B cell (primary cell): ENCODE measurements at regions not wholly inside any gene's neighbourhood (a gene's known extent, or its start where the extent isn't known, plus 50 kb on each side); places are given as distances from the start of the nearest gene placed in this dataset.

Experiments
- ATAC-seq: fragments of 200-7000 bp; cut with Tn5 transposase; one replicate; pipeline ENCODE4 v1.10.0; 2021; ENCODE audit warnings: low read depth, mild to moderate bottlenecking, moderate number of reproducible peaks, moderate library complexity
- CTCF ChIA-PET: fragments of 350-600 bp; sonication (Branson Sonifier 250); formaldehyde crosslinking; loops from one replicate; lab custom pipeline; 2021; ENCODE audit warnings: antibody characterized with exemption, inconsistent platforms; lab: Charles Lee
- POLR2A ChIA-PET: fragments of 350-600 bp; sonication (Branson Sonifier 250); formaldehyde crosslinking; loops from one replicate; lab custom pipeline; 2021; ENCODE audit warnings: antibody characterized with exemption; lab: Charles Lee
- DNase-seq: peaks from one replicate; pipeline ENCODE4 v3.0.0; 2013
- H2AFZ ChIP-seq: 2 replicates; pipeline ENCODE4 v1.6.1; 2012; ENCODE audit warnings: mild to moderate bottlenecking, low read depth, low read length; ENCODE audit not compliant: insufficient read depth, poor library complexity, severe bottlenecking
- H3K27ac ChIP-seq, 2 donors: 1 replicate in 1 of 2; 2 replicates in 1 of 2; pipeline ENCODE4 v1.5.1; 2012 to 2013; ENCODE audit warnings: low read length in 2 of 2, mild to moderate bottlenecking in 2 of 2, moderate library complexity in 1 of 2
- H3K27me3 ChIP-seq, 4 experiments: fragments of 200-600 bp in 1 of 4; sonication (generic) in 1 of 4; replicated peaks in 1 of 4; 1 replicate in 2 of 4; 2 replicates in 2 of 4; pipeline versions ENCODE4 v1.6.1 to v1.7.0; 2013 to 2016; ENCODE audit warnings: low read length in 3 of 4, mild to moderate bottlenecking in 2 of 4, mixed read lengths in 1 of 4, moderate library complexity in 1 of 4; ENCODE audit not compliant: insufficient read depth in 4 of 4, control insufficient read depth in 3 of 4; ENCODE audit errors: control extremely low read depth in 1 of 4
- H3K36me3 ChIP-seq, 2 experiments: replicated peaks in 1 of 2; 1 replicate in 1 of 2; 2 replicates in 1 of 2; pipeline versions ENCODE4 v1.6.1 to v1.7.1; 2013; ENCODE audit warnings: low read length in 1 of 2; ENCODE audit not compliant: insufficient read depth in 2 of 2, control insufficient read depth in 1 of 2; ENCODE audit errors: control extremely low read depth in 1 of 2, extremely low read depth in 1 of 2
- H3K4me1 ChIP-seq, 2 donors: fragments of 200-600 bp in 1 of 2; sonication (generic) in 1 of 2; 1 replicate in 1 of 2; 2 replicates in 1 of 2; pipeline versions ENCODE4 v1.5.1 to v1.6.1; 2013 to 2017; ENCODE audit warnings: low read length in 2 of 2; ENCODE audit not compliant: control insufficient read depth in 2 of 2, insufficient read depth in 2 of 2
- H3K4me2 ChIP-seq: replicated peaks from 2 replicates; pipeline ENCODE3; 2012; ENCODE audit warnings: mild to moderate bottlenecking, low read depth, low read length; ENCODE audit not compliant: poor library complexity, severe bottlenecking
- H3K4me3 ChIP-seq, 5 experiments: fragments of 200-600 bp in 1 of 5; sonication (generic) in 1 of 5; 1 replicate in 3 of 5; 2 replicates in 2 of 5; pipeline versions ENCODE4 v1.5.1 to v1.7.0; 2011 to 2016; ENCODE audit warnings: low read length in 4 of 5, mild to moderate bottlenecking in 4 of 5, low read depth in 2 of 5, control low read depth in 1 of 5, moderate library complexity in 1 of 5; ENCODE audit not compliant: insufficient read depth in 1 of 5; ENCODE audit errors: control extremely low read depth in 1 of 5, extremely low read depth in 1 of 5
- H3K79me2 ChIP-seq: fragments of 200-600 bp; sonication (generic); one replicate; pipeline ENCODE4 v1.6.0; 2016; ENCODE audit warnings: low read length; ENCODE audit not compliant: control insufficient read depth, insufficient read depth
- H3K9ac ChIP-seq: fragments of 200-600 bp; sonication (generic); 2 replicates; pipeline ENCODE4 v1.6.1; 2017; ENCODE audit warnings: mild to moderate bottlenecking, low read length, moderate library complexity
- H3K9me3 ChIP-seq, 3 donors: one replicate each; pipeline versions ENCODE4 v1.6.1 to v1.7.1; 2013; ENCODE audit warnings: low read length in 2 of 3; ENCODE audit not compliant: control insufficient read depth in 2 of 3, insufficient read depth in 1 of 3; ENCODE audit errors: control extremely low read depth in 1 of 3
- H4K20me1 ChIP-seq: 2 replicates; pipeline ENCODE4 v1.6.0; 2012; ENCODE audit warnings: mild to moderate bottlenecking, low read length; ENCODE audit not compliant: insufficient read depth, control insufficient read depth, poor library complexity, severe bottlenecking
- H3K27ac Mint-ChIP-seq: one replicate; pipeline ENCODE4 v1.8.0; 2021; ENCODE audit warnings: mixed read lengths
- H3K27me3 Mint-ChIP-seq: one replicate; pipeline ENCODE4 v1.8.0; 2021; ENCODE audit warnings: mixed read lengths
- H3K4me1 Mint-ChIP-seq: one replicate; pipeline ENCODE4 v1.8.0; 2021; ENCODE audit warnings: mixed read lengths
- H3K4me3 Mint-ChIP-seq: one replicate; pipeline ENCODE4 v1.8.0; 2021; ENCODE audit warnings: mixed read lengths
- H3K9me3 Mint-ChIP-seq: one replicate; pipeline ENCODE4 v1.8.0; 2022; ENCODE audit warnings: mixed read lengths; ENCODE audit not compliant: insufficient read depth
- CTCF ChIP-seq: fragments of 200-600 bp; IDR thresholded peaks from one replicate; pipeline ENCODE4 v1.8.0; 2022; ENCODE audit warnings: antibody characterized with exemption, mild to moderate bottlenecking
- EZH2 ChIP-seq: IDR thresholded peaks from 2 replicates; pipeline ENCODE4 v1.6.1; 2012; ENCODE audit warnings: borderline replicate concordance, low read depth, mild to moderate bottlenecking, moderate library complexity, low read length; ENCODE audit not compliant: insufficient read depth, poor library complexity, severe bottlenecking
- WGBS: methylation state at CpG from one replicate; pipeline ENCODE4 v1.1.5; 2013; ENCODE audit warnings: missing lambda C conversion rate; ENCODE audit not compliant: insufficient coverage; 5-methylcytosine and 5-hydroxymethylcytosine counted together
- intact Hi-C: fragments of 100-400 bp; cut with micrococcal nuclease; formaldehyde crosslinking; loops from one replicate; pipeline ENCODE4 v1.10.0; 2022

GRCh38 chr3:191721990-191722389 is 261.0 kb downstream of the PYDC2 start:
- Histone ChIP-seq H3K27ac (no peak overlapping the region), H2AFZ (no peak overlapping the region), H3K27me3 (no peaks in the 10 kb centered on the region), H3K9me3 (no peaks in the 10 kb centered on the region), H4K20me1 (no peaks in the 10 kb centered on the region), H3K36me3 (no peaks in the 10 kb centered on the region), H3K4me3 (no peak overlapping the region), H3K79me2 (no peaks in the 10 kb centered on the region), H3K4me1 (no peaks in the 10 kb centered on the region), H3K4me2 (no peak overlapping the region), H3K9ac (no peak overlapping the region)
- intact Hi-C loops, result no loop called here
- no peak overlapping the region for H3K4me3 Mint-ChIP-seq
- no peak for TF ChIP-seq EZH2
- TF ChIP-seq CTCF, result no peak
- no peak for DNase-seq
- H3K9me3 Mint-ChIP-seq, result no peaks in the 10 kb centered on the region
- CTCF ChIA-PET, result no interaction called here
- no peak for ATAC-seq
- 50% methylated on average over 1 of the region's 1 CpG for WGBS
- H3K4me1 Mint-ChIP-seq, result no peaks in the 10 kb centered on the region
- no peaks in the 10 kb centered on the region for H3K27me3 Mint-ChIP-seq
- H3K27ac Mint-ChIP-seq, result no peak overlapping the region
- POLR2A ChIA-PET, result no interaction called here

- H3K9me3 ChIP-seq, result no peaks in the 10 kb centered on the region
- TF ChIP-seq CTCF (no peak), EZH2 (no peak)
- H3K27ac Mint-ChIP-seq, result no peak overlapping the region
- intact Hi-C loops, result no loop called here
- H3K27me3 ChIP-seq, result no peaks in the 10 kb centered on the region
- no peak overlapping the region for H3K4me3 ChIP-seq
- H3K79me2 ChIP-seq, result no peaks in the 10 kb centered on the region
- DNase-seq, result no peak
- H3K4me2 ChIP-seq, result no peak overlapping the region
- no peak for ATAC-seq
- no peaks in the 10 kb centered on the region for H3K4me1 ChIP-seq
- no peak overlapping the region for H2AFZ ChIP-seq
- no peak overlapping the region for H3K27ac ChIP-seq
- no peaks in the 10 kb centered on the region for H3K36me3 ChIP-seq
- H3K9me3 Mint-ChIP-seq, result no peaks in the 10 kb centered on the region
- no peaks in the 10 kb centered on the region for H3K27me3 Mint-ChIP-seq
- H3K4me3 Mint-ChIP-seq, result no peak overlapping the region
- no peaks in the 10 kb centered on the region for H3K4me1 Mint-ChIP-seq
- ChIA-PET POLR2A (no interaction called here), CTCF (no interaction called here)
- no CpG with 5 or more reads among the region's 1 CpG for WGBS
- no peaks in the 10 kb centered on the region for H4K20me1 ChIP-seq
- no peak overlapping the region for H3K9ac ChIP-seq
These were observed 266.4 kb downstream of the PYDC2 start for GRCh38 chr3:191727338-191727737.
